HEK293T (cell line): ENCODE measurements at regions not wholly inside any gene's neighbourhood (a gene's known extent, or its start where the extent isn't known, plus 50 kb on each side); places are given as distances from the start of the nearest gene placed in this dataset.

ENCODE experiments used
- ARNT ChIP-seq: fragments of 450-650 bp; IDR thresholded peaks from 2 replicates; pipeline ENCODE4 v1.6.1; 2017; ENCODE audit warnings: mild to moderate bottlenecking
- BHLHE40 ChIP-seq: fragments of 450-650 bp; IDR thresholded peaks from 2 replicates; pipeline ENCODE4 v1.6.1; 2016; ENCODE audit warnings: mild to moderate bottlenecking, moderate library complexity, borderline replicate concordance
- ELF4 ChIP-seq: fragments of 450-650 bp; IDR thresholded peaks from 2 replicates; pipeline ENCODE4 v1.6.1; 2017; ENCODE audit warnings: antibody characterized with exemption
- L3MBTL2 ChIP-seq: fragments of 450-650 bp; conservative IDR thresholded peaks from 2 replicates; pipeline ENCODE4 v1.6.1; 2016; ENCODE audit warnings: mild to moderate bottlenecking
- LEF1 ChIP-seq: fragments of 450-650 bp; IDR thresholded peaks from 2 replicates; pipeline ENCODE4 v1.6.1; 2017; ENCODE audit warnings: mild to moderate bottlenecking, borderline replicate concordance
- SP1 ChIP-seq: fragments of 450-650 bp; IDR thresholded peaks from 2 replicates; pipeline ENCODE4 v1.6.1; 2017
- SUZ12 ChIP-seq: fragments of 450-650 bp; IDR thresholded peaks from 2 replicates; pipeline ENCODE4 v1.6.1; 2016; ENCODE audit warnings: mild to moderate bottlenecking
- TARDBP ChIP-seq: fragments of 450-650 bp; IDR thresholded peaks from 2 replicates; pipeline ENCODE4 v1.6.1; 2016
- TF ChIP-seq, protein P1 (sequence below): fragments of 450-650 bp; IDR thresholded peaks from 2 replicates; pipeline ENCODE4 v1.6.1; 2016

GRCh38 chr15:29470794-29471193 lies 201.2 kb upstream of the NSMCE3 start:
- TF ChIP-seq LEF1 (no peak), SP1 (no peak), L3MBTL2 (no peak), ELF4 (no peak), ARNT (no peak), TARDBP (no peak), SUZ12 (no peak), BHLHE40 (no peak)
- TF ChIP-seq, protein P1, sequence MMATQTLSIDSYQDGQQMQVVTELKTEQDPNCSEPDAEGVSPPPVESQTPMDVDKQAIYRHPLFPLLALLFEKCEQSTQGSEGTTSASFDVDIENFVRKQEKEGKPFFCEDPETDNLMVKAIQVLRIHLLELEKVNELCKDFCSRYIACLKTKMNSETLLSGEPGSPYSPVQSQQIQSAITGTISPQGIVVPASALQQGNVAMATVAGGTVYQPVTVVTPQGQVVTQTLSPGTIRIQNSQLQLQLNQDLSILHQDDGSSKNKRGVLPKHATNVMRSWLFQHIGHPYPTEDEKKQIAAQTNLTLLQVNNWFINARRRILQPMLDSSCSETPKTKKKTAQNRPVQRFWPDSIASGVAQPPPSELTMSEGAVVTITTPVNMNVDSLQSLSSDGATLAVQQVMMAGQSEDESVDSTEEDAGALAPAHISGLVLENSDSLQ, result no peak
